SU-DHL-6 (cell line): ENCODE measurements at regions not wholly inside any gene's neighbourhood (a gene's known extent, or its start where the extent isn't known, plus 50 kb on each side); places are given as distances from the start of the nearest gene placed in this dataset.

Source experiments
- EZH2phosphoT487 ChIP-seq: fragments of 200-600 bp; sonication (generic), shearing (Covaris generic); conservative IDR thresholded peaks from 2 replicates; pipeline ENCODE4 v1.6.1; 2018; ENCODE audit warnings: mild to moderate bottlenecking, antibody characterized with exemption, low read length, moderate library complexity, mixed read lengths
- TF ChIP-seq, protein P1 (sequence below): fragments of 200-600 bp; sonication (generic); IDR thresholded peaks from one replicate; pipeline ENCODE4 v1.5.1; 2017; ENCODE audit warnings: antibody characterized with exemption, mild to moderate bottlenecking, low read length, moderate library complexity; ENCODE audit not compliant: insufficient read depth, poor library complexity, severe bottlenecking

DNA sequence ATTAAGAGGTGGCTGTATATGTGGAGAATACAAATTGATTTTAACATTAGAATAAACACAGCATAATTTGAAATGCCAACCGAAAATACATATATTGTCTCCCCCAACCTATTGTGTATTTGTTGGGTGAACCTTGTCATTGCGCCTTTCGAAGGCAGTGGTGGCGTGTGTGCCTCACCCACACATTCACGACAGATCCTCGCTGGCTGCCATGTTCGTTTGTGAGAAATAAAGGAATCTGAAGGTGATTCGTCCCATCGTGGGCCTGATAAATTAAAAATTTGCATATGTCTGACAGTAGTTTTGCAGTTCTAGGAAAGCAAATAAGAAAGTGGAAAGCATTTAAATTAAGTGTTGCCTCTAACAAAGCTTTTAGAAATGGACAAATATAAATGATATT lies 222.8 kb upstream of the TOPAZ1 start:
- TF ChIP-seq, protein P1, sequence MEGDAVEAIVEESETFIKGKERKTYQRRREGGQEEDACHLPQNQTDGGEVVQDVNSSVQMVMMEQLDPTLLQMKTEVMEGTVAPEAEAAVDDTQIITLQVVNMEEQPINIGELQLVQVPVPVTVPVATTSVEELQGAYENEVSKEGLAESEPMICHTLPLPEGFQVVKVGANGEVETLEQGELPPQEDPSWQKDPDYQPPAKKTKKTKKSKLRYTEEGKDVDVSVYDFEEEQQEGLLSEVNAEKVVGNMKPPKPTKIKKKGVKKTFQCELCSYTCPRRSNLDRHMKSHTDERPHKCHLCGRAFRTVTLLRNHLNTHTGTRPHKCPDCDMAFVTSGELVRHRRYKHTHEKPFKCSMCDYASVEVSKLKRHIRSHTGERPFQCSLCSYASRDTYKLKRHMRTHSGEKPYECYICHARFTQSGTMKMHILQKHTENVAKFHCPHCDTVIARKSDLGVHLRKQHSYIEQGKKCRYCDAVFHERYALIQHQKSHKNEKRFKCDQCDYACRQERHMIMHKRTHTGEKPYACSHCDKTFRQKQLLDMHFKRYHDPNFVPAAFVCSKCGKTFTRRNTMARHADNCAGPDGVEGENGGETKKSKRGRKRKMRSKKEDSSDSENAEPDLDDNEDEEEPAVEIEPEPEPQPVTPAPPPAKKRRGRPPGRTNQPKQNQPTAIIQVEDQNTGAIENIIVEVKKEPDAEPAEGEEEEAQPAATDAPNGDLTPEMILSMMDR, result no peak
- TF ChIP-seq EZH2phosphoT487, result no peak
